PFSK-1 (cell line): ENCODE measurements at regions not wholly inside any gene's neighbourhood (a gene's known extent, or its start where the extent isn't known, plus 50 kb on each side); places are given as distances from the start of the nearest gene placed in this dataset.

Source experiments
- POLR2AphosphoS5 ChIP-seq: IDR thresholded peaks from 2 replicates; pipeline ENCODE4 v1.6.1; 2012; ENCODE audit warnings: low read depth, mild to moderate bottlenecking, control low read depth, low read length, moderate library complexity
- TF ChIP-seq, protein P1 (sequence below), 2 experiments: IDR thresholded peaks; 2 replicates each; pipeline versions ENCODE4 v1.6.1 to v1.8.0; 2011 to 2012; ENCODE audit warnings: low read depth in 2 of 2, low read length in 2 of 2, control low read depth in 1 of 2, inconsistent platforms in 1 of 2, mild to moderate bottlenecking in 1 of 2, moderate library complexity in 1 of 2; ENCODE audit not compliant: insufficient read depth in 1 of 2

DNA sequence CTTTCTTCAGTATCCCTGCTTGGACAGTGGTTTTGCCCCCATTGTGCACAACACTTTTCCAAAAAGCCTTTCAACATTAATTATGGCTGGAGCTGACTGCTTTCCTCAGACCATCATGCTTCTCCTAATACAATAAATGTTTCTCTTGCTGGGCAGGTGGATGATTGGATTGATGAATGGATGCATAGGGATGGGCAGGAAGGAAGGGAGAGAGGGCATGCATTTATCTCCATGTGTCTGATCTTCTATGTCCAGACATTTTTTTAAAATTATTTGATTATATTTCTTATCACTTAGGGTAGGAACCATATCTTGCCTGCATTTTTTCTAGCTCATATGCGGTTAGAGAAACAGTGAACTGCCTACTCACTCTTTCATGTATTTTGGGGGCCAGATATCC, 218.5 kb downstream of the PRL start:
- TF ChIP-seq POLR2AphosphoS5: no peak
- TF ChIP-seq, protein P1, sequence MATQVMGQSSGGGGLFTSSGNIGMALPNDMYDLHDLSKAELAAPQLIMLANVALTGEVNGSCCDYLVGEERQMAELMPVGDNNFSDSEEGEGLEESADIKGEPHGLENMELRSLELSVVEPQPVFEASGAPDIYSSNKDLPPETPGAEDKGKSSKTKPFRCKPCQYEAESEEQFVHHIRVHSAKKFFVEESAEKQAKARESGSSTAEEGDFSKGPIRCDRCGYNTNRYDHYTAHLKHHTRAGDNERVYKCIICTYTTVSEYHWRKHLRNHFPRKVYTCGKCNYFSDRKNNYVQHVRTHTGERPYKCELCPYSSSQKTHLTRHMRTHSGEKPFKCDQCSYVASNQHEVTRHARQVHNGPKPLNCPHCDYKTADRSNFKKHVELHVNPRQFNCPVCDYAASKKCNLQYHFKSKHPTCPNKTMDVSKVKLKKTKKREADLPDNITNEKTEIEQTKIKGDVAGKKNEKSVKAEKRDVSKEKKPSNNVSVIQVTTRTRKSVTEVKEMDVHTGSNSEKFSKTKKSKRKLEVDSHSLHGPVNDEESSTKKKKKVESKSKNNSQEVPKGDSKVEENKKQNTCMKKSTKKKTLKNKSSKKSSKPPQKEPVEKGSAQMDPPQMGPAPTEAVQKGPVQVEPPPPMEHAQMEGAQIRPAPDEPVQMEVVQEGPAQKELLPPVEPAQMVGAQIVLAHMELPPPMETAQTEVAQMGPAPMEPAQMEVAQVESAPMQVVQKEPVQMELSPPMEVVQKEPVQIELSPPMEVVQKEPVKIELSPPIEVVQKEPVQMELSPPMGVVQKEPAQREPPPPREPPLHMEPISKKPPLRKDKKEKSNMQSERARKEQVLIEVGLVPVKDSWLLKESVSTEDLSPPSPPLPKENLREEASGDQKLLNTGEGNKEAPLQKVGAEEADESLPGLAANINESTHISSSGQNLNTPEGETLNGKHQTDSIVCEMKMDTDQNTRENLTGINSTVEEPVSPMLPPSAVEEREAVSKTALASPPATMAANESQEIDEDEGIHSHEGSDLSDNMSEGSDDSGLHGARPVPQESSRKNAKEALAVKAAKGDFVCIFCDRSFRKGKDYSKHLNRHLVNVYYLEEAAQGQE (IDR thresholded peaks at IDR 0.05; ENCODE audit: insufficient read depth in 1 of 2, low read depth in 2 of 2, low read length in 2 of 2): no peak
